ENCODE measurements at regions not wholly inside any gene's neighbourhood (a gene's known extent, or its start where the extent isn't known, plus 50 kb on each side); places are given as distances from the start of the nearest gene placed in this dataset.
"Not testable (repeated sequence)": the region's sequence is repeated elsewhere in the genome, so short reads cannot be mapped to it uniquely, and the experiment has no call there.

DNA sequence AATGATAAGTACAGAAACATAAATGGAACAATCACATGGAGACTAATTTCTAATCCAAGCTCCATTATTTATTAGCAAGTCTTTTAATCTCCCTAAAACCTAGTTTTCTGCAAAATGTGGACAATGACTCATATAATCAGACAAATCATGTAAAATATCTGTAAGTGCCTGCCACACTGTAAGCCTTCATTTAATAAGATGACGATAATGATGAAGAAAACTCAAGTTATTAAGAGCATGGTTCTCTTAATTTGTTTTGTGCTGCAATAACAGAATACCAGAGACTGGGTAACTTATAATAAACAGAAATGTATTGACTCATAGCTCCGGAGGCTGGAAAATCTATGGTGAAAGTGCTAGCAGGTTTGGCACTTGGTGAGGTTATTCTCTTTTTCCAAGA lies 535.3 kb upstream of the LRFN5 start:
- DNase-seq (ENCODE audit: low read depth) = no peak

DNA sequence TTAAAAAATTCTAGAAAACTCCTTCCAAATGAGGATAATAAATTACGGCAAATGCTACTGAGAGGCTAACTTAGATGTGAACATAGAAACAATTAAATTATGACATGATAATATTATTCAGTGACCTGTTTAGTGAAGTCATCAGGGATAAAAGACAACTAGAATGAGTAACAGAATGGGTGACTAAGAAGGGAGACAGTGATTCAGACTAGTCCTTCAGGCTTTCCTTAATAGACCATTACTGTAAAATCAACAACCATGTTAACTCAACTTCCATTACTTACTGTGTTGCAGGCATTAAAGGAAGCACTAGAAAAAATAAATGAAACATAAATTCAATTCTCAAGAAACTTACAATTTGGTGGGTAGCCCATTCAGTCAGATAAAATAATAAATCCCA lies 543.9 kb upstream of the LRFN5 start:
- DNase-seq (ENCODE audit: low read depth) = no peak

DNA sequence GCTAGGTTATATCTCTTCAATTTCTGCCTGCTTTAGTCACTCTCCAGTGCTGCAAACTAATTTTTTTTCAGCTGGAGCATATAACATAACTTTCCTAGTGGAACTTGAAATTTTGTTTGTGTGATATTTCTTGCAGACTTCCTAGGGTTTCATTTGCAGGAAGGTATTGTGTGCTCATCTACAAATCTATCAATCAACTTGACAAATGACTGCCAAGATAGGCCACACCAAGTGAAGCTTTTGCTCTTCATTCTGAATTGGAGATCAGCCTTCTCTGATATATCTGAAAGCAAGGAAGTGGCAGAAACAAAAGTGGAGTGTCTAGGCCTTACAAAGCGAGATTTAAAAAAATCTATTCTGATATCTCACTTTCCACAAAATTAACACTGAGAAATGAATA lies 551.1 kb upstream of the LRFN5 start:
- no peak for DNase-seq (ENCODE audit: low read depth)

DNA sequence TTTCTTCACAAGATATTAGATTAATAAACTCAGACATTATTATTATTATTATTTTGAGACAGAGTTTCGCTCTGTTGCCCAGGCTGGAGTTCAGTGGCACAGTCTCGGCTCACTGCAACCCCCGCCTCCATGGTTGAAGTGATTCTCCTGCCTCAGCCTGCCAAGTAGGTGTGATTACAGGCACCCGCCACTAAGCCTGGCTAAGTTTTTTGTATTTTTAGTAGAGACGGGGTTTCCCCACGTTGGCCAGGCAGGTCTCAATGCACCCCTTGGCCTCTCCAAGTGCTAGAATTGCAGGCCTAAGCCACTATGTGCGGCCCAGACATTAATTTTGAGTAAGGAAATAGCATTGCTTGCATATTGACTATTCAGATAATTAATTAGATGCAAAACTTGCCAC lies 554.9 kb upstream of the LRFN5 start:
- DNase-seq (ENCODE audit: low read depth) = no peak

DNA sequence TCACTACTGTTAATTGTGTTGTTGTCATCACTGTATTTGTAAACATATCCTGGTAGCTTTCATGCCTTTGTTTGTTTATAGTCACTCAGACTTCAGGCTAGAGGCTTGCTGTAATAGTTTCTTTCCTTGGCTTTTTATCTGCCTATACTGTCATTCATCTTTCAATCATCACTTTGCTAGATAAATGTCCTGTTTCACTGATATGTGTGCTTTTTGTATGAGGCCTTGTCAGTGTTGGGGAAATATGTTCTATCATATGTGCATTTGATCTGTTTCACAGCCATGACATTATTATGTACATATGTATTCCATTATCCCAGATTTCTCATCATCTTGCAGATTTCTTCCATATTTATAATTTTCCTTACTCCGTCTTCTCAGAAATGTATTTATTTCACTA lies 558.9 kb upstream of the LRFN5 start:
- no peak for DNase-seq (ENCODE audit: low read depth)

DNA sequence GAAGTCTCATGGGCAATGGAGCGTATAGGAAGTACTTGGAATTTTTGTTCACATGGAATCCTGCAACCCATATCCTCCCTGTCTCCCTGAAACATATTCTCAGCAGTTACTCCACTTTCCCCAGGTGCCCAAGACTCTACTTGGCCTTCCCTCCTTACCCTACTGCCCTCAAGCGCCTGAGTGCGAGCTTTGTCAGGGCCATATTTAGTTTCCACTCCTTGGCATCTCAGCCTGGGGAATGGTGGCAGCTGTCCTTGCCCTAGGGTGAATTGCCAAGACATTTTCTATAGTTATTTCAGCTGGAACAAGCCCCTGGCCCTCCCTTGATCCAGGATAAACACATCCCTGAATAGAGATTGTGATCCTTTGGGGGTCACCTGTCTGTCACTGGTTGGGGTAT lies 569.3 kb upstream of the LRFN5 start:
- no peak for DNase-seq (ENCODE audit: low read depth)

DNA sequence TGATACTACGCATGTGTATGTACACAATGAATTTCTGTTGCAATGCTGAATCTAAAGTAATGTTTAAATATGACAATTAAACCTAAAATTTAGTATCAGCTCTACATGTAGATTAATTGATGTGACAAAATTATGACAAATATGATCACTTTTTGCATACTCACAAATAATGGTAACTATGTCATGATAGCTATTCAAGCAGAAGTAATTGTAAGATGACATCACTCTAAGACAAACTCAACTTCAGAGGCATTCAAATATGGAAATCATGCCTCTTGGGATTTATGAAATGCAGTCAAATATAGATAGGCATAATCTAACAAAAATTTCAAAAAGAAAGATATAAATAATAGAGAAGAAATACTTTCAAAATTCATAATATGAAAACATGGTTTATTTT lies 571.7 kb upstream of the LRFN5 start:
- no peak for DNase-seq (ENCODE audit: low read depth)

DNA sequence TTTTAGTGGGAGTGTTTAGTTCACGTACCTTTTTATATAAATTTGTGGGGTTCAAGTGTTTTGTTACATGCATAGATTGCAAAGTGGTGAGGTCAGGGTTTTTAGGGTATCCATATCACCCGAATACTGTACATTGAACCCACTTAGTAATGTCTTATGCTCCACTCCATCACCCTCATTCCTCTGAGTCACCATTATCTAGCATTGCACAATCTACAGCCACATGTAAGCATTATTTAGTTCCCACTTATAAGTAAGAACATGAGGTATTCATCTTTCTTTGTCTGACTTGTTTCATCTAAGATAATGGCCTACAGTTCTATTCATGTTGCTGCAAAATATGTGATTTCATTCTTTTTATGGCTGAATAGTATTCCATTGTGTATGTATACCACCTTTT lies 583.7 kb upstream of the LRFN5 start:
- DNase-seq (ENCODE audit: low read depth) = no peak

DNA sequence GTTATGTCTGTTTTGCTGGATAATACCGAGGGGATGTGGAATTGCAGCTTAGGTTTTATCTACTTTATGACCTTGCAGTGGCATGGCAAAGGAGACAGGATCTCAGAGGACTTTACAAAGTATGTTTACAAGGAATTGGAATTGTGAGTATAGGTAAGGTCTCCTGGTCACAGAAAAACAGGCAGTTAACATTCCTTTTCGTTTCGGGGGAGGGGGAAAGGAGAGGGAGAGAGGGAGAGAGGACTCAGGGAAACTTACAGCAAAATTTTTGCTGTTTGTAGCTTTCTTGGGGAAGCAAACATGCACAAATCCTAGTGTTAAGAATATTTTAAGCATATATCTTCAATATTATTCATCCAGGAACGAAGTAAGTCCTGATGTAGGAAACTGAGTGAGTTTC lies 590.5 kb upstream of the LRFN5 start:
- DNase-seq (ENCODE audit: low read depth) = no peak

DNA sequence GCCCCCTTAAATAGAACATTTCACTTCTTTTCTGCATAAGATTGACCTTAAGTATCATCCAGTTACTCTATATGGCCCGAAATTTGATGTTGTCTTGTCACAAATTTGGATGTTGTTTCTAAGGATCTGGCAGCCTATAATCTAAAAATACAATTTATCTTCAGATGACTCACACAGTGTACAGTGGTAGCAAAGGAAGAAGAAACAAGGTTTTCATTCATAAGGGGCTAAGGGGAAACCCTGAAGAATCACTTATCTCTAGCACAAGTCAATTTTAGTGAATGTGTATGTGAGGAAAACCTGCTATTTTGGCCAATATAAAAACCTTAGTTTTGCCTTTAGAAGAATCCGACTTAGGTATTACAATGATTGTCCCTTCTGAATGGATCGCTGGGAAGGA lies 606.3 kb upstream of the LRFN5 start:
- no peak for DNase-seq (ENCODE audit: low read depth)

DNA sequence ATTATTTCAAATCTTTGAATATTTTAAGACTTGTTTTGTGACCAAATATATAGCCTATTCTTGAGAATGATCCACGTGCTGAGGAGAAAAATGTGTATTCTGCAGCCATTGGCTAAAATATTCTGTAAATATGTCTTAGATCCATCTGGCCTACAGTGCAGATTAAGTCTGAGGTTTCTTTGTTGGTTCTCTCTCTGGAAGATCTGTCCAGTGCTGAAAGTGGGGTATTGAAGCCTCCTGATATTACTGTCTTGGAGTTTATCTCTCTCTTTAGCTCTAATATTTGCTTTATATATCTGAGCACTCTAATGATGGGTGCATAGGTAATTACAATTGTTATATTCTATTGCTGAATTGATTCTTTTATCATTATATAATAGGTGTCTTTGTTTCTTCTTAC lies 617.4 kb upstream of the LRFN5 start:
- DNase-seq (ENCODE audit: low read depth) = no peak

DNA sequence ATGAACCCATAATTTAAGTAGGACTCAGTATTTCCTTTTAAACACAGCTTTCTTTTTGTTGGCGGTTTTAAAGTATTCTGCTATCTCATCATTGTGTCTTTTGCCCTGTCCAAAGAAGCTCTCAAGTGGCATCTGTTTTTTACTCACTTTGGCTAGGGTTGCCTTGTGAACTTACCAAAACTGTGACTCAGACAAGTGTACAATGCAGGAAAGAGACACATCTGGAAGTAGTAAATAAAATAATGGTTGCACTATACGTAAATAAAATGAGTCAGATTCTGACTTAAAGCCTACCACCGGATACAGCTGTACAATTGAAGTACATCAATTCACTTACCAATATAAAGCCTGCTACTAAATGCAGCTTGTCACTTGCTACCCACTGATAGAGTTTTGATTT lies 619.2 kb upstream of the LRFN5 start:
- DNase-seq (ENCODE audit: low read depth) = no peak

DNA sequence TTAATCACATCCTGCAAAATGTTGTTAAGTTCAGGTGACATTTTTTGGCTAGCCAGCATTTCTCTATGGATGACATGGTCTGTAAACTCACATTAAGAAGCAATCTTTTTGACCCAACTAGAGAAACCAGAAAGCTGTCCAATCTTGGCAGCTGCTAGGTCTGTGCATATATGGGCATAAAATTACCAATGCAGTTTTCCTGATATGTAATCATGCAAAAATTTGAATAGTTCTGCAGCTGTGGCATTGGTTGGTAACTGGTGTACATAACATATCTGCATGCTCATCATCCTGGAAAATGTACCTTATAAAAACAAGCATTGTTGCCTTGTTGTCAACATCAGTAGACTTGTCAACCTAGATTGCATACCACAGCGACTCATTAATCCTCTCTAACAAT lies 620.0 kb upstream of the LRFN5 start:
- no peak for DNase-seq (ENCODE audit: low read depth)

DNA sequence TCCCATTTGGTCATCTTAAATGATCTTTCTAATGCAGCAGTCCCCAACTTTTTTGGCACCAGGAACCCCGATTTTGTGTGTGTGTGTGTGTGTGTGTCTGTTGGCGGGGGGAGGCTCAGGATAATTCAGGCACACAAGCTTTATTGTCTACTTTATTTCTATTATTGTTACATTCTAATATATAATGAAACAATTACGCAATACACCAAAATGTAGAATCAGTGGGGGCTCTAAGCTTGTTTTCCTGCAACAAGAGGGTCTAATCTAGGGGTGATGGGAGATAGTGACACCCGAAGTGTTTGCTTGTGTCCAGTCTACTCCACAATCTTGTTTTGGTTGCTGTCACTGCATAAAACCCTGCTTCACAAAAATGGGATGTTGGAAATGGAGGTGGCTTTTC lies 621.1 kb upstream of the LRFN5 start:
- no peak for DNase-seq (ENCODE audit: low read depth)

DNA sequence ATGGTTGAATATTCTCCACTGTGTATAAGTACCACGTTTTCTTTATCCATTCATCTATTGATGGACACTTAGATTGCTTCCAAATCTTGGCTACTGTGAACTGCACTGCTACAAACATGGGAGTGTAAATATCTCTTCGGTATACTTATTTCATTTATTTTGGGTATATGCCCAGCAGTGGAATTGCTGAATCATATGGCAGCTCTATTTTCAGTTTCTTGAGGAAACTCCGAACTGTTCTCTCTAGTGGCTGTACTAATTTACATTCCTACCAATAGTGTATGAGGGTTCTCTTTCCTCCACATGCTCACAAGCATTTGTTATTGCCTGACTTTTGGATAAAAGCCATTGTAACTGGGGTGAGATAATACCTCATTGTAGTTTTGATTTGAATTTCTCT lies 623.1 kb upstream of the LRFN5 start:
- DNase-seq (ENCODE audit: low read depth) = no peak

DNA sequence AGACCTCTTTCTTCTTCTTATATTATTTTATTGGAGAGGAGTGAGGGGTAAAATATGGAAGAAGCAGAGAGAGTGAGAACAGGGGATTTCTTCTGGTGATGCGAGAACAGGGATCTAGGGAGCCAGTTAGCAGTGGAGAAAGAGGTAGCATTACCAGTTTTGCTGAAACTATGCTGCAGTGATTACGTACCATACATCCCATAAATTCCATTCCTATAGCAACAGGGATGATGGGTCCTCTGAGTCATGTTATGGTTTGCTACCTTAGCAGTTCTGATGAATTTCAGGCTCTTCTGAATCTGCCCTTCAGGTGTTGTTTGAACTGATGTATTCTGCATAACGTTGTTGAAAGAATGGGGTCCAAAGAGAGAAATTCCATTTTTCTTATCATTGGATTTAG lies 625.4 kb upstream of the LRFN5 start:
- DNase-seq (ENCODE audit: low read depth) = no peak

DNA sequence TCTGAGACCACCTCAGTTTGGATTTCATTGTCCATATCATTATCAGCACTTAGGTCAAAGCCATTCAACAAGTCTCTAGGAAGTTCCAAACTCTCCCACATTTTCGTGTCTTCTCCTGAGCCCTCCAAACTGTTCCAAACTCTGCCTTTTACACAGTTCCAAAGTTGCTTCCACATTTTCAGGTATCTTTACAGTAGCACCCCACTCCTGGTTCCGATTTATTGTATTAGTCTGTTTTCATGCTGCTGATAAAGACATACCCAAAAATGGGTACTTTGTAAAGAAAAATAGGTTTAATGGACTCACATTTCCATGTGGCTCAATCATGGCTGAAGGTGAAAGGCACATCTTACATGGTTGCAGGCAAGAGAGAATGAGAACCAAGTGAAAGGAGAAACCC lies 646.4 kb upstream of the LRFN5 start:
- not testable (repeated sequence) for DNase-seq (ENCODE audit: low read depth)

DNA sequence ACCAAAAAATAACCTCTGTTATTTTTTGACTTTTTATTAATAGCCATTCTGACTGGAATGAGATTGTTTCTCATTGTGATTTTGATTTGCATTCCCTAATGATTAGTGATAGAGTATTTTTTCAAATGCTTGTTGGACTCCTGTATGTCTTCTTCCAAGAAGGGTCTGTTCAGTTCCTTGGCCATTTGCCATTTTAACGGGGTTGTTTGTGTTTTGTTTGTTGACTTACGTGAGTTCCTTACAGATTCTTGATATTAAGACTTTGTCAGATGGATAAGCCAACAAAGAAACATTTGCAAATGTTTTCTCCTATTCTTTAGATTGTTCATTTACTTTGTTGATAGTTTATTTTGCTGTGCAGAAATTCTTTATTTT lies 651.6 kb upstream of the LRFN5 start:
- no peak for DNase-seq (ENCODE audit: low read depth)

DNA sequence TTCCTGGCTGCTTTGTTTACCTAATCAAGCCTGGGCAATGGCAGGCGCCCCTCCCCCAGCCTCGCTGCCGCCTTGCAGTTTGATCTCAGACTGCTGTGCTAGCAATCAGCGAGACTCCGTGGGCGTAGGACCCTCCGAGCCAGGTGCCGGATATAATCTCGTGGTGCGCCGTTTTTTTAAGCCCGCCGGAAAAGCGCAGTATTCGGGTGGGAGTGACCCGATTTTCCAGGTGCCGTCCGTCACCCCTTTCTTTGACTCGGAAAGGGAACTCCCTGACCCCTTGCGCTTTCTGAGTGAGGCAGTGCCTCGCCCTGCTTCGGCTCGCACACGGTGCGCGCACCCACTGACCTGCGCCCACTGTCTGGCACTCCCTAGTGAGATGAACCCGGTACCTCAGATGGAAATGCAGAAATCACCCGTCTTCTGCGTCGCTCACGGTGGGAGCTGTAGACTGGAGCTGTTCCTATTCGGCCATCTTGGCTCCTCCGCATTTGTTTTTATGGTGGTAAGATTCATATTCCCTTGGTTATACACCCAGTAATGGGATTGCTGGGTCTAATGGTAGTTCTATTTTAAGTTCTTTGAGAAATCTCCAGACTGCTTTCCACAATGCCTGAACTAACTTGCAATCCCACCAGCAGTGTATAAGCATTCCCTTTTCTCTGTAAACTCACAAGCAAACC lies 652.1 kb upstream of the LRFN5 start:
- not testable (repeated sequence) for DNase-seq (ENCODE audit: low read depth)

DNA sequence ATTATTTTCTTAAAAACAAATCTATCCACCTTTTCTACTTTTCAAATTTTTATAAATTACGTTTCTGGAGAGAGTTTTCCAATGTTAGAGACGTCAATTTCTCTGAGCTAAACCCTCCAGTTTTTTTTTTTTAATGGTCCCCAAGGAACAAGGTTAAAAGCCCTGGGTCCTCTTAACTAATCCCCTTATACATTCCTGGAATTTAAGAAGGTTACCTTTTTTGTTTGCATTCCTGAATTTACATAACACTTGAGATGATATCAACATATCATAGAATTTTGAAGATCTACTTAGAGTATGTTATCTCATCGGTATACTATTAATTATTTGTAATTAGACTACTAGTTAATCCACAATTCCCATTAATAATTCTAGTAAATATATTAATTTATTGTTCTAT lies 662.2 kb upstream of the LRFN5 start:
- no peak for DNase-seq (ENCODE audit: low read depth)

DNA sequence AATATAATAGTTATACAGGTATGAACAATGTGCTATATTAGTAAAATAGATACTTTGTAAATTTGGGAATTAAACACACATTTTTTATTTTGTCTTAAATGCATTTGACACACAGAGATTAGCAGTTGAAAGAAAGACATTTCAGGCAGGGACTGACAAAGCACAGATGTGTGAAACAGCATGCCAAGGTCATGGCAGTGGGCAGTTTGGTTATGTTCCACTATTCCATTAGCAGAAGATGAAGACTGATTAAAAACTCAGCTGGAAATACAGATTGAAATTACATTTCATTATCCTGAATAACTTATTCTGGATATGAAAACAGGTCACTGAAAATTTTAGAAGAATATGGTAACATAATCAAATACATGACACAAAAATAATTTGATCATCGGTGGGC lies 669.8 kb upstream of the LRFN5 start:
- DNase-seq (ENCODE audit: low read depth) = no peak

DNA sequence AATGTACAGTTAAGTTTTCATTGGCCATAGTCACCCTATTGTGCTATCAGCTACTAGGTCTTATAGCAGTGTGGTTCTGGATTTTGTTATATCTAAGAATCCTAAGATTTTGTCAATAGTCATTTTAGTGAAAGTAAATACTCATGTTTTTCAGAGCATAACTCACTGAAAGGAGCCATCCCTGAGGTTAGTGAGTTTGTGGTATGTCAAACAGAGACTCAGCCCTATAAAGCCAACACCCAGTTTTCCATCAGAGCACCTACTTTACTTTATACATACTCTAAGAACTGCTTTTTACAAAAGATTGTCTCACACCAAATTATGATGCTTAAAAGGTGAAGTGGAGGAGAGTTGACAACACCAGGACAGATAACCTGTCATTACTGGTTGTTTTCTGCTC lies 686.3 kb upstream of the LRFN5 start:
- DNase-seq (ENCODE audit: low read depth) = no peak

DNA sequence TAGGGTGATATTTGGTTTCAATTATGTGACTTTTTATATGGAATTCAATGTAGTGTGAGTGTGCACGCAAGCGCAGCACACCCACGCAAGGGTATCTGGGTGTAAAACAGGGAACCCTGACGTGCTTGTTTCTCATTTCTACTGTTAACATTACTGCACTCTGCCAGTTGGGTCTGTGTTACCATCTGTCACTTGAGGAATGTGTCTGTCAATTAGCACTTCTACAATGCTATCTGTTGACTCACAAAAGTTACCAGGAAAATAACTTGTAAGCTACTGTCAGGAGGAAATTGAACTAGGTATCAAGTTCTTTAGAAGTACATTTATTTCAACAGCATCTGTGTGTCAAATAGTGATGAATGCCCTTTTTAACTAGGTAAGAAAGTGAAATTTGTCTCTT lies 695.5 kb upstream of the LRFN5 start:
- DNase-seq (ENCODE audit: low read depth) = no peak

DNA sequence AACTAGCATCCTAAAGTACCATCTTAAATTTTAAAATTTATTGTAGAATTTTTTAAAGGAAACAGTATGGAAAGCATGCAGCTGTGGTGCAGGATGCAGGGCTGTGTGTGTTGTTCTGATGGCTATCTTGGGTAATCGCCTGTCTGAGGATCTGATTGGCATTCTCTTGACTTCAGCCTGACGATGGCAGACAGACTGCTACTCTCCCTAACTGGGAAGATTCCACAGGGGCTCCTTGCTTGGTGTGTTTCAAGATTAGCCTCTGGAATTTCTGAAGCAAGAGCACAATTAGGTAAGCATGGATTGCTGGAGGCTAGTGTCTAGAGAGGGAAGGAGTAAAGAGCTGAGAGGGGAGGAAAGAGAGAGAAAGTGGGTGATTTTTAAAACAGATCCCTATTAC lies 696.8 kb upstream of the LRFN5 start:
- DNase-seq (ENCODE audit: low read depth) = no peak

DNA sequence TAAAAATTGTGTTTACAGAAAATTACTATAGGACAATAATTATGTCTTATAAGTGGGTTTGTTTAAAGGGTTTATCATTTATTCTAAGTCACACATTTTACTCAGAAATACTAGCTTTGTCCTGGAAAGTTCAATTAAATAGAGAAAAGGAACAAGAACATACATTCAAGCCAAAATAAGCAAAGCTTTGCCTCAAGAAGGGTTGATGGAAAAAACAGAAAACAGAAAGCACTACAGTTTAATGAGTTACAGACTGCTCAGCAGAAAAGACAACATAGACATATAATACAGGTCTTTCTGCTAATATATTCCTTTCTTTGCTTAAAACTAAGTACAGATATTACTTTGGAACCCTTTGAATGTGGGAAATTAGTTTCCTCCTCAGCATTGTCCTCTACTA lies 703.0 kb upstream of the LRFN5 start:
- DNase-seq (ENCODE audit: low read depth) = no peak

All from HS-27A (cell line).